HG02943 (cell line): ENCODE measurements at regions not wholly inside any gene's neighbourhood (a gene's known extent, or its start where the extent isn't known, plus 50 kb on each side); places are given as distances from the start of the nearest gene placed in this dataset.
"Not testable (repeated sequence)": the region's sequence is repeated elsewhere in the genome, so short reads cannot be mapped to it uniquely, and the experiment has no call there.

Source experiments
- ATAC-seq: cut with Tn5 transposase; IDR thresholded peaks from one replicate; pipeline ENCODE4 v1.9.1; 2021; ENCODE audit warnings: mild to moderate bottlenecking, low read depth, moderate library complexity; ENCODE audit not compliant: unreplicated experiment

GRCh38 chr3:6435951-6436350 is 425.0 kb upstream of the GRM7 start:
- ATAC-seq = no peak

GRCh38 chr3:6437631-6438030 is 423.3 kb upstream of the GRM7 start:
- ATAC-seq = no peak

- ATAC-seq = no peak
Observed at GRCh38 chr3:6438031-6438430, 422.9 kb upstream of the GRM7 start.

- ATAC-seq = no peak
Observed at GRCh38 chr3:6439226-6439625, 421.7 kb upstream of the GRM7 start.

GRCh38 chr3:6439824-6440223 is 421.1 kb upstream of the GRM7 start:
- ATAC-seq = no peak

- no peak for ATAC-seq
Observed at GRCh38 chr3:6444888-6445658, 415.8 kb upstream of the GRM7 start.

- ATAC-seq = no peak
Observed at GRCh38 chr3:6447166-6447801, 413.6 kb upstream of the GRM7 start.

- ATAC-seq = no peak
Observed at GRCh38 chr3:6448011-6448410, 412.9 kb upstream of the GRM7 start.

- no peak for ATAC-seq
Observed at GRCh38 chr3:6449099-6449498, 411.8 kb upstream of the GRM7 start.

- ATAC-seq = no peak
Observed at GRCh38 chr3:6452974-6453373, 407.9 kb upstream of the GRM7 start.

GRCh38 chr3:6455031-6455430 is 405.9 kb upstream of the GRM7 start:
- no peak for ATAC-seq

GRCh38 chr3:6467186-6467585 is 393.7 kb upstream of the GRM7 start:
- ATAC-seq = no peak

- no peak for ATAC-seq
Observed at GRCh38 chr3:6468589-6468988, 392.3 kb upstream of the GRM7 start.

GRCh38 chr3:6471744-6472143 is 389.2 kb upstream of the GRM7 start:
- ATAC-seq = no peak

GRCh38 chr3:6490487-6491327 is 370.2 kb upstream of the GRM7 start:
- ATAC-seq = not testable (repeated sequence)

- no peak for ATAC-seq
Observed at GRCh38 chr3:6491768-6492167, 369.1 kb upstream of the GRM7 start.

- ATAC-seq = no peak
Observed at GRCh38 chr3:6492306-6492705, 368.6 kb upstream of the GRM7 start.

- not testable (repeated sequence) for ATAC-seq
Observed at GRCh38 chr3:6498944-6499343, 362.0 kb upstream of the GRM7 start.

- no peak for ATAC-seq
Observed at GRCh38 chr3:6504347-6504746, 356.6 kb upstream of the GRM7 start.

GRCh38 chr3:6504834-6505233 is 356.1 kb upstream of the GRM7 start:
- no peak for ATAC-seq

- no peak for ATAC-seq
Observed at GRCh38 chr3:6508410-6508759, 352.5 kb upstream of the GRM7 start.
